Sigmoid colon (tissue), 6 donors: ENCODE measurements at regions not wholly inside any gene's neighbourhood (a gene's known extent, or its start where the extent isn't known, plus 50 kb on each side); places are given as distances from the start of the nearest gene placed in this dataset.

Experiments used
- DNase-seq: peaks from one replicate; pipeline ENCODE4 v3.0.0-alpha.2; 2019
- H3K27ac ChIP-seq, 4 donors: fragments of 200-600 bp; sonication (generic); one replicate each; pipeline ENCODE4 v1.5.1; 2016 to 2019; ENCODE audit warnings: mild to moderate bottlenecking in 1 of 4
- H3K27me3 ChIP-seq, 3 donors: fragments of 200-600 bp; sonication (generic); one replicate each; pipeline ENCODE4 v1.5.1; 2019; ENCODE audit warnings: mild to moderate bottlenecking in 1 of 3
- H3K36me3 ChIP-seq, 4 donors: fragments of 200-600 bp; sonication (generic); one replicate each; pipeline ENCODE4 v1.5.1; 2016 to 2019
- H3K4me1 ChIP-seq, 4 donors: fragments of 200-600 bp; sonication (generic); one replicate each; pipeline ENCODE4 v1.5.1; 2017 to 2019
- H3K4me3 ChIP-seq, 4 donors: fragments of 200-600 bp; sonication (generic); one replicate each; pipeline ENCODE4 v1.5.1; 2017 to 2019; ENCODE audit warnings: mild to moderate bottlenecking in 2 of 4, moderate library complexity in 1 of 4
- H3K9me3 ChIP-seq, 4 donors: fragments of 200-600 bp in 3 of 4; sonication (generic) in 3 of 4; one replicate each; pipeline versions ENCODE4 v1.5.1 to v1.6.1; 2013 to 2019
- EP300 ChIP-seq, 4 donors: sonication (generic); formaldehyde crosslinking; IDR thresholded peaks; one replicate each; pipeline ENCODE4 v1.6.1; 2017; ENCODE audit warnings: antibody characterized with exemption in 4 of 4
- POLR2A ChIP-seq, 2 donors: fragments of 450-650 bp; IDR thresholded peaks; one replicate each; pipeline ENCODE4 v1.6.1; 2016; ENCODE audit warnings: antibody characterized with exemption in 2 of 2, mild to moderate bottlenecking in 2 of 2, moderate library complexity in 2 of 2
- POLR2AphosphoS5 ChIP-seq, 4 donors: sonication (generic); formaldehyde crosslinking; IDR thresholded peaks; one replicate each; pipeline ENCODE4 v1.6.1; 2017; ENCODE audit warnings: antibody characterized with exemption in 4 of 4
- WGBS, 2 donors: extraction: QIAGEN DNeasy Blood & Tissue Kit; methylation state at CpG; one replicate each; pipeline ENCODE4 v1.1.7; 2013; 5-methylcytosine and 5-hydroxymethylcytosine counted together
- intact Hi-C: fragments of 100-400 bp; cut with DNase I; formaldehyde crosslinking; loops from one replicate; pipeline ENCODE4 v1.15.1; 2023
- TF ChIP-seq, protein P1 (sequence below), 4 experiments: fragments of 450-650 bp in 3 of 4; fragments of 200-600 bp in 1 of 4; IDR thresholded peaks; one replicate each; pipeline ENCODE4 v1.5.1; 2016 to 2019; ENCODE audit warnings: antibody characterized with exemption in 4 of 4, mild to moderate bottlenecking in 3 of 4, moderate library complexity in 2 of 4
- donor health status: healthy with polysubstance abuse.
- donor health status: healthy.

DNA sequence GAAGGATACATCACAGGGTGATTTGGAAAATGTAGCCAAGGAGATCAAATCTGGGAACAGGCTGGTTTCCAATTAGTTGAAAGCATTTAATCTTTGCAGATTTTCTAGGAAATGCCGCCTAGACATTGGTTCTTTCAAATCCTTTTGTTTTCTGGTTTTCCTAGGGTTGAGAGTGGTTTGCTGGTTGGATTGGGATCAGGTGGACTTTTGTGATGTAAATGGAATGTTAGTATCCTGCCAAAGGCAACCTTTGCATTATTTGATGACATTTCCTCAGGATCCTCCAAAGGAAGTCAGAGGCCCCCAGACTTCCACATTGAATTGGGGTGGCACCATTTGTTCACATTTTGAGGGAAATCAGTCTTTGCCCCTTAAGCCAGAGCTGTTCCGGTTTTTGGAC is 245.5 kb upstream of the RPS23 start:
- no peaks in the 10 kb centered on the region for H3K4me1 ChIP-seq
- TF ChIP-seq POLR2A (IDR thresholded peaks at IDR 0.05) (no peak), EP300 (IDR thresholded peaks at IDR 0.05) (no peak), POLR2AphosphoS5 (IDR thresholded peaks at IDR 0.05) (no peak)
- TF ChIP-seq, protein P1, sequence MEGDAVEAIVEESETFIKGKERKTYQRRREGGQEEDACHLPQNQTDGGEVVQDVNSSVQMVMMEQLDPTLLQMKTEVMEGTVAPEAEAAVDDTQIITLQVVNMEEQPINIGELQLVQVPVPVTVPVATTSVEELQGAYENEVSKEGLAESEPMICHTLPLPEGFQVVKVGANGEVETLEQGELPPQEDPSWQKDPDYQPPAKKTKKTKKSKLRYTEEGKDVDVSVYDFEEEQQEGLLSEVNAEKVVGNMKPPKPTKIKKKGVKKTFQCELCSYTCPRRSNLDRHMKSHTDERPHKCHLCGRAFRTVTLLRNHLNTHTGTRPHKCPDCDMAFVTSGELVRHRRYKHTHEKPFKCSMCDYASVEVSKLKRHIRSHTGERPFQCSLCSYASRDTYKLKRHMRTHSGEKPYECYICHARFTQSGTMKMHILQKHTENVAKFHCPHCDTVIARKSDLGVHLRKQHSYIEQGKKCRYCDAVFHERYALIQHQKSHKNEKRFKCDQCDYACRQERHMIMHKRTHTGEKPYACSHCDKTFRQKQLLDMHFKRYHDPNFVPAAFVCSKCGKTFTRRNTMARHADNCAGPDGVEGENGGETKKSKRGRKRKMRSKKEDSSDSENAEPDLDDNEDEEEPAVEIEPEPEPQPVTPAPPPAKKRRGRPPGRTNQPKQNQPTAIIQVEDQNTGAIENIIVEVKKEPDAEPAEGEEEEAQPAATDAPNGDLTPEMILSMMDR (IDR thresholded peaks at IDR 0.05): no peak
- intact Hi-C loops: no loop called here
- no peaks in the 10 kb centered on the region for H3K9me3 ChIP-seq
- no peak overlapping the region for H3K4me3 ChIP-seq
- no peaks in the 10 kb centered on the region for H3K27me3 ChIP-seq
- 92 to 97% methylated on average over 2 of the region's 2 CpGs for WGBS, 2 donors
- H3K36me3 ChIP-seq: no peaks in the 10 kb centered on the region
- H3K27ac ChIP-seq: no peak overlapping the region
- no peak for DNase-seq

DNA sequence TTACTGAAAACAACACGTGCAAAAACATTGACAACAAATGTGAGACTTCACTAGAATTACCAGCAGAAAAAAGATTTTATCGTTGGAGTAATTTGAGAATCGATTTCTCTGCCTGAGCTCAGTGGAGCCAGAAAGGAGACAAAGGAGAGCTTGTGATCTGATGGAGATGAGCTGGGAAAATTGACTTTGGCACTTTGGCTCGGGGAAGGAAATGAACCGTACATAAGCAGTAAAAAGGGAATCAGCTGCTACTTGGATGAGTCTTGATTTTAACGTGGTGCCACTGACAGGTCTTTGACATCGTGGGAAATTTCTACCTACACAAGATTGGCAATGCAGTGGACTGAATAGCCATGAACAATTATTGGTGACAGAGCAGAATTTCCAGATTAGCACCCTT is 244.7 kb upstream of the RPS23 start:
- WGBS, 2 donors: 83 to 86% methylated on average over 7 of the region's 7 CpGs
- Histone ChIP-seq H3K27me3 (no peaks in the 10 kb centered on the region), H3K4me1 (no peaks in the 10 kb centered on the region), H3K36me3 (no peaks in the 10 kb centered on the region), H3K27ac (no peak overlapping the region), H3K9me3 (no peaks in the 10 kb centered on the region), H3K4me3 (no peak overlapping the region)
- DNase-seq: no peak
- TF ChIP-seq EP300 (IDR thresholded peaks at IDR 0.05): no peak
- intact Hi-C loops: no loop called here

DNA sequence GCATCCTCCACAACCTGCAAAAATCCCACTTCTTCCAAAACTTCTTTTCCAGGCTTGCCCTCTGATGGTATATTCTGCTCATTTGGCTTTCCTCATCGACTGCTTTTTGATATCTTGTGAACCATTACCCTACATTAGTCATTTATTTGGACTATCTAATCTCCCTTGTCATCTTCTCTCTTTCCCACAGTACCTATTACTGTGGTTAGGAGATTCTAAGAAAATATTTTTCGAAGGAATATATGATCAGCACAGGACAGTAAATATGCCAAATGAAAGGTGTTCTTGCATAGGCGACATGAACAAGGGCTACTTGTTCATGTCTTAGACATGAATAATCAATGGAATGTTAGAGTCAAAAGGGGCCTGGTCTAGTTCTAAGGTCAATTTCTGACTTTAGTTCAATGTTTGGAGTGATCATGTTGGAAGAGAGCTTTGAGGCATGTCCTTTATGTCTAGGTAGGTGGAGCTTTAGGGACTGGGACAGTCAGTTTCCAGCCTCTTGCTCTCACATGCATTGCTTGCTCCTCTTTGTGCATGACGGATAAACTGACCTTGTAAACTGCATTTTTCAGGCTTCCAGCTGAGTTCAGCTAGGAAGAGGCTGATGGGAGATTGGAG is 243.4 kb upstream of the RPS23 start:
- no peak for DNase-seq
- Histone ChIP-seq H3K4me1 (no peaks in the 10 kb centered on the region), H3K27me3 (no peaks in the 10 kb centered on the region), H3K4me3 (no peak overlapping the region), H3K27ac (no peak overlapping the region), H3K36me3 (no peaks in the 10 kb centered on the region), H3K9me3 (no peaks in the 10 kb centered on the region)
- TF ChIP-seq, protein P1 (IDR thresholded peaks at IDR 0.05): no peak
- TF ChIP-seq EP300 (IDR thresholded peaks at IDR 0.05): no peak
- no peak for TF ChIP-seq POLR2AphosphoS5 (IDR thresholded peaks at IDR 0.05)
- TF ChIP-seq POLR2A (IDR thresholded peaks at IDR 0.05): no peak
- WGBS, 2 donors: 89 to 91% methylated on average over 4 of the region's 4 CpGs
- intact Hi-C loops: no loop called here

DNA sequence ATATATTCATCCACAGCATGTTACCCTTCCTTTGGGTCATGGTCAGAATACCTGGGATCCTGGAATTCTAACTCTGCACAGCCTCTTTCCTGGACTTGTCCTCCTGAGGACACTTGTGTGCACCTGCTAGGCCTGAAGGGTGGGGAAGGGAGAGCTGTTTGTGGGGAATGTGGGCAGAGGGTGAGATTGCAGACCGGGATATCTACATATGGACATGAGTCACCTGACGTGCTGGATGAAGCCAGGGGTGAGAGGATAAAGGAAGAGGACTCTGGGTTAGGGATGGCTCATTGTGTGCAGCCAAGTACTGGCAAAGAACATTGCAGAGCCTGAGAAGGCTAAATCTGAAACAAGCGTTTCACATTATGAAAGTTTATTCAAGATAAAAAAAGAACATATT is 241.4 kb upstream of the RPS23 start:
- H3K9me3 ChIP-seq: no peaks in the 10 kb centered on the region
- H3K27me3 ChIP-seq: no peaks in the 10 kb centered on the region
- DNase-seq: no peak
- 62 to 79% methylated on average over 3 of the region's 3 CpGs for WGBS, 2 donors
- no peak overlapping the region for H3K4me3 ChIP-seq
- TF ChIP-seq, protein P1 (IDR thresholded peaks at IDR 0.05): no peak
- TF ChIP-seq EP300 (IDR thresholded peaks at IDR 0.05) (no peak), POLR2AphosphoS5 (IDR thresholded peaks at IDR 0.05) (no peak), POLR2A (IDR thresholded peaks at IDR 0.05) (no peak)
- H3K27ac ChIP-seq: no peak overlapping the region
- no peaks in the 10 kb centered on the region for H3K4me1 ChIP-seq
- intact Hi-C loops: no loop called here
- H3K36me3 ChIP-seq: no peaks in the 10 kb centered on the region

DNA sequence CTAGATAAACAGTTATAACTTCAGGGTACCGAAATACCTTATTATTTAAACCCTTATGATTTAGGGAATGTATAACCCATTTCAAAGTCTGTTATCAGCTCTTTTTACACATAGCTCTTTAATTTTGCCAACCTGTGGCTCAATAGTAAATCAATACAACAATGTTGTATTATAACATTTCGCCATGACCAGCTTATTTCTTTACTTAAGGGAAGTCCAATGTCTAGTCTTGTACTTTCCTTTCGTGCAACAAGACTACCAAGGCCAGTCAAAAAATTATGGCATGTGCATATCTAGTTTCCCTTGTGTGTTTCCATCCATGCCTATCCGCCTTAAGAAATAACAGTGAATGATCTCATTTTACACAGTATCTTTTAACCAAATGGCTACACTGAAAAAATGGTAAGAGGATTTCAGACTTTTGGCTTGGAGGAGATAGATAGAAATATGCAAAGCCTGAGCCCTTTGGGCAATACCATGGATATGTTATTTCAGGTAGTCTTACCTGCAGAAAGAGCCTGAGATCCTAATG is 239.5 kb upstream of the RPS23 start:
- no peak for TF ChIP-seq POLR2AphosphoS5 (IDR thresholded peaks at IDR 0.05)
- TF ChIP-seq, protein P1 (IDR thresholded peaks at IDR 0.05): no peak
- 87 to 92% methylated on average over 4 of the region's 4 CpGs for WGBS, 2 donors

More for the DNA sequence above, 239.5 kb upstream of the RPS23 start:
- intact Hi-C loops: no loop called here
- Histone ChIP-seq H3K4me3 (no peak overlapping the region), H3K27me3 (no peaks in the 10 kb centered on the region), H3K27ac (no peak overlapping the region), H3K4me1 (no peaks in the 10 kb centered on the region), H3K9me3 (no peaks in the 10 kb centered on the region), H3K36me3 (no peaks in the 10 kb centered on the region)
- no peak for DNase-seq
